ENCODE measurements at regions not wholly inside any gene's neighbourhood (a gene's known extent, or its start where the extent isn't known, plus 50 kb on each side); places are given as distances from the start of the nearest gene placed in this dataset.
"Not testable (repeated sequence)": the region's sequence is repeated elsewhere in the genome, so short reads cannot be mapped to it uniquely, and the experiment has no call there.

GRCh38 chr7:8314566-8314965 is 52.6 kb upstream of the ICA1 start:
- DNase-seq (ENCODE audit: low spot score) = no peak

GRCh38 chr7:8319115-8319514 is 57.1 kb upstream of the ICA1 start:
- DNase-seq (ENCODE audit: low spot score) = no peak

- no peak for DNase-seq (ENCODE audit: low spot score)
Observed at GRCh38 chr7:8320174-8320573, 58.2 kb upstream of the ICA1 start.

GRCh38 chr7:8321312-8321711 is 59.3 kb upstream of the ICA1 start:
- DNase-seq (ENCODE audit: low spot score) = no peak

GRCh38 chr7:8322667-8323066 is 60.7 kb upstream of the ICA1 start:
- no peak for DNase-seq (ENCODE audit: low spot score)

- DNase-seq (ENCODE audit: low spot score) = no peak
Observed at GRCh38 chr7:8325067-8325466, 63.1 kb upstream of the ICA1 start.

- DNase-seq (ENCODE audit: low spot score) = no peak
Observed at GRCh38 chr7:8327199-8327598, 65.2 kb upstream of the ICA1 start.

GRCh38 chr7:8338206-8338605 is 76.2 kb upstream of the ICA1 start:
- DNase-seq (ENCODE audit: low spot score) = no peak

GRCh38 chr7:8343556-8343955 is 81.6 kb upstream of the ICA1 start:
- no peak for DNase-seq (ENCODE audit: low spot score)

- not testable (repeated sequence) for DNase-seq (ENCODE audit: low spot score)
Observed at GRCh38 chr7:8347395-8347794, 85.4 kb upstream of the ICA1 start.

- DNase-seq (ENCODE audit: low spot score) = not testable (repeated sequence)
Observed at GRCh38 chr7:8351654-8352053, 81.8 kb upstream of the NXPH1 start.

- DNase-seq (ENCODE audit: low spot score) = no peak
Observed at GRCh38 chr7:8353991-8354390, 79.4 kb upstream of the NXPH1 start.

- no peak for DNase-seq (ENCODE audit: low spot score)
Observed at GRCh38 chr7:8354503-8354902, 78.9 kb upstream of the NXPH1 start.

GRCh38 chr7:8356071-8356470 is 77.3 kb upstream of the NXPH1 start:
- DNase-seq (ENCODE audit: low spot score) = no peak

- DNase-seq (ENCODE audit: low spot score) = no peak
Observed at GRCh38 chr7:8357536-8357935, 75.9 kb upstream of the NXPH1 start.

- DNase-seq (ENCODE audit: low spot score) = no peak
Observed at GRCh38 chr7:8360564-8361153, 72.8 kb upstream of the NXPH1 start.

GRCh38 chr7:8362723-8363369 is 70.6 kb upstream of the NXPH1 start:
- DNase-seq (ENCODE audit: low spot score) = no peak

- no peak for DNase-seq (ENCODE audit: low spot score)
Observed at GRCh38 chr7:8363407-8364015, 69.9 kb upstream of the NXPH1 start.

GRCh38 chr7:8365499-8366110 is 67.8 kb upstream of the NXPH1 start:
- DNase-seq (ENCODE audit: low spot score) = peak; percentile 50

- not testable (repeated sequence) for DNase-seq (ENCODE audit: low spot score)
Observed at GRCh38 chr7:8368007-8368406, 65.4 kb upstream of the NXPH1 start.

- no peak for DNase-seq (ENCODE audit: low spot score)
Observed at GRCh38 chr7:8371742-8372141, 61.7 kb upstream of the NXPH1 start.

GRCh38 chr7:8373851-8374250 is 59.6 kb upstream of the NXPH1 start:
- no peak for DNase-seq (ENCODE audit: low spot score)

- no peak for DNase-seq (ENCODE audit: low spot score)
Observed at GRCh38 chr7:8378349-8379019, 54.9 kb upstream of the NXPH1 start.

Data from LoVo (cell line).